HG02943 (cell line): ENCODE measurements at regions not wholly inside any gene's neighbourhood (a gene's known extent, or its start where the extent isn't known, plus 50 kb on each side); places are given as distances from the start of the nearest gene placed in this dataset.

Experiments
- ATAC-seq: cut with Tn5 transposase; IDR thresholded peaks from one replicate; pipeline ENCODE4 v1.9.1; 2021; ENCODE audit warnings: mild to moderate bottlenecking, low read depth, moderate library complexity; ENCODE audit not compliant: unreplicated experiment

DNA sequence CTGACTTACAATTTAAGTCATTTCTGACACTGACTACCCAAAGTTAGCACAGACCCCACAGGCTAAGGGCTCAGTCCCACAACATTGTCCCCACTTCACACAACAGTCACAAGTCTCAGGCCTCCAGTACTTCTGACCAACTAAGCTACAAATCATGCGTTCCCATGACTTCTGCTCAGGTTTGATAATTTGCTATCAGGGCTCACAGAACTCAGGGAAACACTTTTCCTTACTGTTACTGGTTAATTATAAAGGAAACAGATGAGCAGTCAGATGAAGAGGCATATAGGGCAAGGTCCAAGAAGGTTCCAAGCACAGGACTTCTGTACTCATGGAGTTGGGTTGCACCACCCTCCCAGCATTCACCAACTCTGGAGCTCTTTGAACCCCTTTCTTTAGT, 151.2 kb upstream of the TNR start:
- no peak for ATAC-seq

DNA sequence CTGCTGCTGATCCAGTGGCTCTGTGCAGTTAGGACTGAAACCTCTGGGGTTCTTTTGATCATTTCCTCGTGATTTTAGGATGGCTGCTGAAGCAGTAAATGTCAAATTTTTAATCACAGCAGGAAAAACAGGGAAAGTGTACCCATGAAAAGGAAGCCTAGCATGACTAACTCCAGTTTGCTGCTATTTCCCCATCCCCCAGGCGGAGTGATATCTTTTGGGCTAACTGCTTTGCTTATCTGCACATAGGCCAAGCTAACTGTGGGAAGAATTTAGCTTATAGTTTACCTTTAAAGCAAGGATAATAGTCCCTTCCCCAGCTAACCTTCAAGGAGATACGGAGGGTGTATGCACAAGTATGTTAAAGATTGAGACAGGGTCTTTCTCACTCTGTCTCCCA, 149.8 kb upstream of the TNR start:
- no peak for ATAC-seq

DNA sequence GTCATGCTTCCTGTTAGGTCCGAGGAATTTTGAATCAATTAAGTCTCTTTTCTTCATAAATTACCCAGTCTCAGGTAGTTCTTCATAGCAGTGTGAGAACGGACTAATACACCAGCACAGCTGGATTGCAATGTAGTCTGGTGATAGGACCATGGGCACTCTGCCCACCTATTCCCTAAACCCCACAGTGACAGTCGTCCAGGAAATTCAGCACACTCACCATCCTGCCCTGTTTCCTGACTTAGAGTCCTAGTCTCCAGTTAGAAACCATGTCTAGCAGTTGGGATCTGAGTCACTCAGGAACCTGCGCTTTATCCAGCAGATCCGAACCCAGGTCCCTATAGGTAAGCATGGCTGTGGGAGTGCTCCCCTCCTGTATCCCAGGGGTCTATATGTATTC, 149.3 kb upstream of the TNR start:
- no peak for ATAC-seq

DNA sequence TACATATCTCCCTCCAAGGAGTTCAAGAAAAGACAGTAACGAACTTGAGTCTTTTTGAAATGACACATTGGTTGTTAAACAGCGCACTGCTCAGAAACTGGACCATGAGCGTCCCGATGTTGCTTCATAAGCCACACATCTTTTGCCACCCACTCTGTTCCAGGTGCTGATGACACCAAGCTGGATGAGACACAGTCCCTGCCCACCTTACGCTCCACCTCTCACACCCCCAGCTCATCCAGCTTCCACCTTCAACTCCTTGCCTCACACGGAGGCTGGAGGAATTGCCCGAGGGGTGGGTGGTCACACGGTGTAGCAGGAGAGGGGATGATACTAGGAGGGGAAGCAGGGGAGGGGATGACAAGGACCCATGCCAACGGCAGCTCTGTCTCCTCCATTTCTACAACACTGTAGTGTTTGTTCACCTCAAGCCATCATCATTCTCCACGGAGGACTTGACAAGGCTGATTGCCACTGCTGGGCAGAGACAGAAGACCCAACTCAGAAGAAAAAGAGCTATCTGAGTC, 148.5 kb upstream of the TNR start:
- ATAC-seq, result no peak

DNA sequence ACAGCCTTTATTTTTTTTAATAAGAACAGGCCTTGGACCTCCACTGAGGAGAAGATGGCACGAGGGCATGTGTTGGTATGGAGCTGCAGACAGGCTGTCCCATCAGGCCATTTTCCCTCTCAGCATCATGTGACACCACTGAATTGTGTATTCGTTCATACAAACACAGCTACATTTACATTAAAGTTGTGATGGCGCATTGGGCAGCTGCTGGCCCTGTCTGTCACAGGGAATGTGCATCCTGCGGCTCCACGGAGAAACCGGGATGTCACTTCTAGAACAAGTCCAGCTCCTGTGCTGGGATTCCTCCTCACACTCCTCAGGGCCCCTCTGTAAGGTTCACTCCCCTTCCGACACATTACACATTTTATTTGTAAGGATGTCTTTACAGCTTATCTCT, 147.6 kb upstream of the TNR start:
- no peak for ATAC-seq

DNA sequence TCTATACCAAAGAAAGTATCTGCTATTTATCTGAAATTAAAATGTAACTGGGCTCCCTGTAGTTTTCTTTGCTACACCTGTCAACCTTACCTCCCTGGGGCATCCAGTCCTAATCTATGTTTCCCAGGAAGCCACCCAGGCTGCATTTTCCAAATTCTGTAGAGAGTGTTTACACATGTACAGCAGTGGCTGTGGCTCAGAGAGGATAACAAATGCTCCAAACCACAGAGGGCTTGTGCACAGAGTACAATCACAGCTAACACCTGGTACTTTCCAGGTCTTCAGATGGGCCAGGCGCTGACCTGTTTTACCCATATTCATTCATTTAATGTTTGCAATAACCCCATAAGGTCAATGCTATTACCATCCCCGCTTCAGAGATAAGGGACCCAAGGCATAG, 146.5 kb upstream of the TNR start:
- no peak for ATAC-seq

DNA sequence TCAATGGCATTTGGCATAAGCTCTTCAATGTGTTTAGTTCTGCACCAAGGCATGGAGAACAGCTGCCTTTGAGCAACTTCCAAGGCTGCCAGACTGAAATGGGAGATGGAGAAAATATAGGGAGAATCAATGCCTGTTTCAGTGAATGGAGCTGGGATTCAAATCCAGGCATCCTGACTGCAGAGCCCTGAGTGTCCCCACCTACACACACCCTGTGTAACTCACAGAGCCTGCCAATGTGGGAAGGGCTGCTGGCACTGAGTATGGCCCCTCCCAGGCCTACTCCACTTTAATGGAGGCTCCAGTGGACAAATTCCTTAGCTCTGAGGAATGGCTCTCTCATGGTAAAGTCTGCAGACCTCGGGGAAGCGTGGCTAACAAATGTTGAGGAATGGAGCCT, 145.6 kb upstream of the TNR start:
- ATAC-seq, result no peak

DNA sequence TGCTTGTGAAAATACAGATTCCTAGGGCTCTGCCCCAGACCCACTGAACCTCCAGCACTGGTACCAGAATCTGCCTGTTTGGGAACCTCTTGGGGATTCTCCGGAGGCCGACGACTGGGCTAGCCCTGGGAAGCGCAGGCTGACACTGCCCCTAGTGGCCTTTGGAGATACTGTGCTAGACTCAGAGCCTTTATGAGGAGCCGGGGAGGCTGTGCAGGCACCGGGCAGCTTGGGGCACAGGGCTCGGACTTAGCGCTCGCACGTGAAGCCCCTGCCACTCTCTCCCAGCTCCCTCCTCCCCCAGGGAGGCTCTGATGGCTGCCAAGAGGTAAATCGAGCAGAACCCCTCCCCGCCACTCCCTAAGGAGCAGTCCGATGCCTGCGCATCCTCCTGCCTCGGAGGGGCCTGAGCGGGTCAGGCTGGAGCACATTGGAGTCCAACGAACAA, 144.6 kb upstream of the TNR start:
- no peak for ATAC-seq

DNA sequence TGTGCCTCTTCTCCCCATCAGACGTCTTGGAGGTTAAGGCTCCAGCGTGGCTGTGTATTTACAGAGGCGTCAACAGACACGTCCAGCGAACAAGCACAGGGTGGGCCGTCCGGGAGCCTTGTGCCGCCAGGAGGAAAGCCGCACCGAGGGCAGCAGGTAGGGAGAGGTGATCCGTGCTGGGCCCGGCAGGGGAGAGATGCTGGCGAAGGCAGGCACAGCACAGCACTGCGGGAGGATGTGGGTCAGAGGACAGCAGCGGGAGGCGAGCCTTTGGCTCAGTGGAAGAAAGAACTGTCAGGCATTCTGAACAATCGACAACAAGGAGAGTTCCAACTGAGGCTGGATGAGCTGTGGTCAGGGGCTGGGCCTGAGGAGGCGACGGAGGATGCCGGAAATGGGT, 144.1 kb upstream of the TNR start:
- no peak for ATAC-seq

DNA sequence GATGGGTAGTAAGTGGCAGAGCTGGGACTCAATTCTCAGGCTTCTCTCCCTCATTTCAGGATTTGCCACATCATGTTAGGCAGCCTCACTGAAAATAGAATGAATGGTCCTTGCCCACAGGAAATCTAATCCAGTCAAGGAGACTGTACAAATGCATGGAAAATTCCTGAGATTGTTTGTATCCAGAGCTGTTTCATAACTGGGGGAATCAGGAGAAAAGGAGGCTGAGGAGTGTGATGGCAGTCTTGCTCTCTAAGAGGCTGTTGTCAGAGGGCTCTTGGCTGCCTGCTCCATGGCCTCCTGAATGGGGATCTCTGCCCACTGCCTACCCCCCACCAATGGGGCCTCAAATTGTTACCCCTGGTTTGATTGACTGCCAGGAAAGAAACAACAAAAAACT, 141.9 kb upstream of the TNR start:
- no peak for ATAC-seq

DNA sequence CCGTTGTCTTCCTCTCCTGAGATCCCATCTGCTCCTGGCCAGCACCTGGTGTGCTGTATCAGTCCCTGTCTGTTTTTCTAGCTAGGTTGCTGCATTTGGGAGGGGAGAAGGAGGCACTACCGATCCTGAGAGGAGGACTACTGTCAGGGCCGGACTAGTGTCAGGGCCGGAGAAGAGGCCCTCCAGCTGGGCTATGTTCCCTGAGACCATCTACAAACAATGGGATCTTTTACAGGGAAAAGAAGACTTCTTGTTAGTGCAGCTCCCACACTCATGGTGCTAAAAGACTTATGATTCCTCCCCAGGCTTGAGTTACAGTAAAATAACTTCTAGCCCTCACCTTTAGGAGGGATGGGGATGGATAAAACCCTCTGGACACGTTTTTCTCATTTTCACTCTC, 141.0 kb upstream of the TNR start:
- no peak for ATAC-seq

DNA sequence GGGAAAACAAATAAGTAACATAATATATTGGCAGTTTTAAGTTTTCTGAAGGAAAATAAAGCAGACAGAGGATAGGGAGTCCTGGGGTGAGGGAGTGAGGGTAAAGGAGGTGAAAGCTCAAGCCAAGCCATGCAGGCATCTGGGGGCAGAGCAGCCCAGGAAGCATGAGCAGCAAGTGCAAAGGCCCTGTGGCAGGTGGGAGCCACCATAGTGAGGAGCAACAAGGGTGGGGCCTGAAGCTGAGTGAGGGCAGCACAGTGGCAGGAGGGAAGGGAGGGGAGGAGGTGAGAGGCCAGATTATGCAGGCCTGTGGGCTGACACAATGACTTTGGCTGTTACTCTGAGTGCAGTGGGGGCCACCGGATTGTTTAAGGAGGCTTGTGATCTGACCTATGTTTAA, 138.8 kb upstream of the TNR start:
- ATAC-seq, result no peak

DNA sequence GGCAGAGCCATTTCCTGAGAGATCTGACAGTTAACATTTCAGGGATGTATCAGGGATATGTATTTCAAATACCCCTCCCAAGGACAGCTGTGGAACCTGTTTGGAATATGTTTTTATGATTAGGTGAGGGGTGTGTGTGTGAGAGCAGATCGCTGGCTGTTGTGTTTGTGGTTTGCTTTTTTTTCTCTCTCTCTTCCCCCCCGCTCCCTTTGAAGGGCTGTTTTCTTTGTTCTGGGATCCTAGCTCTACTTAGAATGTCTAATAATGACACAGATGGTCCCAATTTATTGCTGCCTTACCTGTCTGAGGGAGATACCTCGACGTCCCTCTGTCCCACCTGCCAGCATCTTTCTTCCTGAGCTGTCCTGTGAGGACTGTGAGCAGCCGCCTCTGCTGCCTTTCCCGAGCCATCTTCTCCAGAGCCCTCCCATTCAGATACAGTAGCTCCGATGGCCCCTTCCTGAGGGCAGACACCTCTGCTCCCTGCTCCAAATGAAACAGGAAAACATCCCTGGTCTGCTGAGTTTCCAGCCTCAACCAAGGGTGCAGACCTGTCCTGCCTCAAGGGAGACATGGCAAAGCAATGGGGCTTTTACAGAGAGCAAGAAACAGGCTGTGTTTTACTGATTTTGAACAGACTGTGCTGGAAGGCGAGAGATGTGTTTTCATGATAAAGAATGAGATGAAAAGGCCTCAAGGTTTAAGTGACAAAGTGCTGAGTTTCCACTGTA, 138.0 kb upstream of the TNR start:
- no peak for ATAC-seq

DNA sequence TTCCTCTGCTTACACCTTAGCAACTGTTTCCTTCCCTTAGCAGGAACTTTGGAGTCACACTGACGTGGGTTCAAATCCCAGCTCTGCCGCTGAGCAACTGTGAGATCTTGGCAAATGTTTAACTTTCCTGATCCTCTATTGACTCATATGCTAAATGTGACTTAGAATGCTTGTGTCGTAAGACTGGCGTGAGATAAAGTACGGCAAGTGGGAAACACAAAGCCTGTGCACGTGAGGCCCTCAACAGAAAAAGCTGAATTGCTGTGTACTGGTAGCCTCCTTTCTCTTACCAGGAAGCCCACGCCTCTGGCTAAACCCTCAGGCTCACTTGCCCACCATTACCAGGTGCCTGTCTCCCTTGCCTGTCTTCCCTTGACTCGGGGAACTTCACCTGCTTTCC, 135.4 kb upstream of the TNR start:
- ATAC-seq, result no peak

DNA sequence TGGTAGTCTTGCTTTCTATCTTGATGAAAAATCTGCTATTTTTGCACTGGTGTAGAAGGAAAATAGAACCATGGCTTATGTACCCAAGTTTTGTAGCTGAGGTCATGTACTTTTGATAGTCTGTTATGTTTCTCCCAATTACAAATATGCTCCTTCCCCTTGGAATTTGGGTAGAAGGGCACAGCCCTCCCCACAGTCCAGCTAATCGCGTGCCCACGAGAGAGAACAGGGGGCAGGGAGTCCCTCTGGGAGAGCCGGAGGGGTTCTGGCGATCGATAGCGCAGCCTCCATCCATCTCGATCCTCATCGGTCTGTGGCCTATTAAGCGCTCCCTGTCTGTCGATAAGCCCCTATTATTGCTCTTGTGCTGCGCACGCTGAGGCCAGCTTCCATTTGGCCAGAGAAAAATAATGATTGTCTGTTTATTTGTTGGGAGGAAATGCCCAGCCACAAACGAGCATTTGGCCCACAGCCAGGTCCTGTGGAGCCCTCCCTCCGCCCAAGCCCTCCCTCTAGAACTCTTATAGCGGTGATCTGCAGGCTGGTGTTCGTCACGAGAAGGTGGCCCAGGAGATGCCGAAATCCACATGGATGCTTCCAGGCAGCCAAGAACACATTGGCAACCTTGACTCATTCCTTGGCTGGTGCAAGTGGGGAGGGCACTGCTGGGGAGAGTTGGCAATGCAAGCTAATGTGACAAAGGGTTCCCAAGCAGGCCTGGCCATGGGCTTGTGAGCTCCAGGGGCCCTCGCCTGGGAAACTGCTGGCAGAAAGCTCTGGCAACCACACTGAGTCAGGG, 134.7 kb upstream of the TNR start:
- no peak for ATAC-seq

DNA sequence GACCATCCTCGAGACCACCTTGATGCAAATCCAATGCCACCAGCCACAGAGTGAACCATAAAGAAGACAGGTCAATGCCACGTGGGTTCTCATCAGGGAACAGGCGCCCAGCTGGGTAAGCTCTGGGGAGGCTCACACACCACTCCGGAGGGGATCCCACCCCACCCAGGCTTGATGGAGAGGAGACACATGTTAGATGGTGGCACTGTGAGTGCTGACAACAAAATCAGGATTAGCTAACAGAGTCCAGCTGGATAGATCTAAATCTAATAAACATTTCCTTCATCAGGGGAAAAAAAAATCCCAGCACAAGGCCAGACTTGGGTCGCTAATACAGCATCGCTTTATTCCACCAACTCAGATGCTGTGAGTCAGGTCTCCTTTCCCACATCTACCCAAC, 132.2 kb upstream of the TNR start:
- ATAC-seq, result no peak

DNA sequence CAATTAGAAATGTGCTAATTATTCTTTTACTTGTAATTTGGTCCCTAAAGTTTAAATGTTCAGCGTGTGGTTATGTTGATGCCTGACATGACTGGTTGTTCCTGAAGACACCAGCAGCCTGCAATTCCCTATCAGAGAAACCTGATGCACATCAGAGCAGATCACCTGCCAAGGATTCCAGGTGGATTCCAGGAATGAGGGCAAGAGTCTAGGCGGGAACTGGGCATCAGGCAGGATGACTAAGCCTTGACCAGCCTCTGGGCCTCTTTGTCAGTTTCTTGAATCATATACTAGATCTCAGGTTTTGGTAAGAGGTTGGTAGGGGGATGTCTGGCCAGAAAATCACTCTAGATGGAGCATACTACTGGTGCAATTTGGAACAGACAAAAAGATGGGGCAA, 130.7 kb upstream of the TNR start:
- ATAC-seq, result no peak

DNA sequence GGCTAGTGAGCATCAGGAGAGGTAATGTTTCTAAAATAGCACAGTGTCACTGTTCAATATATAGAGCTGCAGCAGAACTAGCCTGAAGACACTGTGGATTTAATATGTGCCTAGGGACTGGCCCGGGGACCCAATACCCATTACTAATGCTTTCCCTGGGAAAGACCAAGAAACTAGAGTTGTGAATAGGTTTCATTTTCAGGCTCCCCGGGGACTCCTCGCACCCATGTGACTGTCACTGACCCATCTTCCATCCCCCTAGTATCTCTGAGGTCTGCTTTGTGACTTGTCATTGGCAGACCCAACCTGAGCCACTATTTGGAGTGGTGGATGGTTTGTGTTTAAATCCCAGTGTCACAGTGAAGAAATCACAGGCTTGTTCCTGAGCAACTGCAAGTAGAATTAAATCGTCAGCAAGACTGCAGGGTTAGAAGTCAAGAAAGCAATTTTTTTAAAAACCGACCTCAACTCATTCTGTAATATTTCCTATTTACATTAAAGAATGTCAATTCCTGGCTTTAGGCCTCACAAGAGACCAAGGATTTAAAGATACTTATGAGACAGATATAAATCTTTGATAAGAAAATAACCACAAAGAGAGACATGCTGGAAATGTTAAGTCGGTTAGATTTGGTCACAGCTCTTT, 130.0 kb upstream of the TNR start:
- peak; percentile 82 for ATAC-seq

DNA sequence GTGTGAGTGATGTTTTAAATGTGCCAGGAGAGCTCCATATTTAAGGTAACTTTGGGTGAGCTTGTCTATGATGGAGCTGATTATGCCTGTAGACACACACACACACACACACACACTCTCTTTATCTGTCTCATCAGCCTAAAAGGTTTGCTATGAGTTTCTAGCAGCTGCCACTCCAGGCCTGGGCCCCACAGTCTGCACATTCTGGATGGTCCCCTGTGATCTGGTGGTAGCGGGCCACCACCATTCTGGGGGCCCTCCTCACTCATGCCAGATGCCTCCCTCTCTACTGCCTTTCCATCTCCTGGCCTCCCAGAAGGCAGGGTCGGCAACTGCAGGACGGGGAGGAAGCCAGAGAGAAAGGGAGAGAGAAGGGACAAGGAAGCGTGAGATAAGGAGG, 129.2 kb upstream of the TNR start:
- ATAC-seq, result no peak

DNA sequence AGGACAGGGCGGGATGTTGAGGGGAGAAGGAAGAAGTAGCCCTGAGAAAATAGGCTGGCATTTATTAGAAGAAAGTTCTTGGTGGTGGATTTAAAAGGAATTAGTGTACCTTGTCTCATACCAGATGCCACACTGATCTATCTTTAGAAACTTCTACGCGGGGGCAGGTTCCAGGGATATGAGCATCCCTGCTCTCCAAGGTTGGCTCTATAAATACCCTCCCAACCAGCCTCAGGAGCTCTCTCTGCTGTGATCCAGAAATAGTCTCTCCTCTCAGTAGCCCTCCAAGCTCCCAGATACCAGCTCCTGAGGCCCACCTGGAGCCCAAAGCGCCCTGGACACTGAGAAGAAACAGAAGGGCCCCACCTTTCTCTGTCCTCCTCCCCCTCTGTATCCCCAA, 128.3 kb upstream of the TNR start:
- no peak for ATAC-seq

DNA sequence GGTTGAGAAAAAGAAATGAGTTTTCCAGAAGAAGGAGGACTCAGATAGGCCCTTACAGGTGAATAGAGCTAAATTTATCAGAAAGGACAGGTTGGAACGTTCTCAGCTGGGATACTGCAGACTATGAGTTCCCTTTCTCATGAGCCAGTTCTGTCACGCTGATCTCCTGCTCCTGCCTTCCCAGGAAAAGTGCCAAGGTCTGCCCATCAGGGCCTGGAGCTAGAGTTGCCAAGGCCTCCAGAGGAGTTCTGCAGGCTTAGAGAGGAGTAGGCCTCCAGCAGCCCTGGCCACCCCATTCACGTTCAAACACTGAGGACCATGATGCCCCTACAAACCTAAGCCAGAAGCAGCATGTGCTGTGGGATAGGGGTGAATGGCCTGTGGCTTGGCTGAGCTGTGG, 126.8 kb upstream of the TNR start:
- ATAC-seq, result no peak

DNA sequence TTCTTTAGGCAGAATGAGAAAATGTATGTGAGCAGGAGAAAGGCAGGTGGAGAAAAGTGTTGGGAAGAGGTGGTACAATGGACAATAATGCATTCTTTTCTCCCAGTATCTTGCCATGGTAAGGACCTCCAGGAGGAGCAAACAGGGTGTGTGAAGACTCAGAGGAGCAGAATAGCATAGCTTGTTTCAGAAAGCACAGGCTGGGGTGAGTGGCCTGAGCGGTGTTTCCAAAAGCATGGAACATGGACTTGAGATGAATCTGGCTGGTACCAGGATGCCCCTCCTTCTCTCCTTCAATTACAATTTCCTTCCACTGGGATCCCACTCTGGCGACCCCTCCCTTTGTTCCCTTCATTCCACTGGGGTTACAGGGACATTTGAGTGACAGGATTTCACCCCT, 123.4 kb upstream of the TNR start:
- no peak for ATAC-seq
